Left cardiac atrium (tissue), 4 donors: ENCODE measurements at regions not wholly inside any gene's neighbourhood (a gene's known extent, or its start where the extent isn't known, plus 50 kb on each side); places are given as distances from the start of the nearest gene placed in this dataset.
"Not testable (repeated sequence)": the region's sequence is repeated elsewhere in the genome, so short reads cannot be mapped to it uniquely, and the experiment has no call there.

ENCODE experiments used
- ATAC-seq, 2 donors: fragments of 200-7000 bp; cut with Tn5 transposase; one replicate each; pipeline ENCODE4 v1.9.1; 2020; ENCODE audit warnings: mild to moderate bottlenecking in 2 of 2, moderate library complexity in 2 of 2
- DNase-seq: peaks from one replicate; pipeline ENCODE4 v3.0.0-alpha.2; 2020
- intact Hi-C, 2 donors: fragments of 100-400 bp; cut with DNase I; formaldehyde crosslinking; loops; one replicate each; pipeline versions ENCODE4 v1.14.1 to v1.15.1; 2022 to 2023
- donor health status: DM: no; HTN: yes; CAD: no.
- donor health status: DM: no; HTN: yes; CAD: no; lungs with severe emphysema.
- donor health status: DM: yes; HTN: yes; CAD: no.
- donor health status: Dilated cardiomyopathy.

GRCh38 chr2:122029945-122030344, 274.5 kb downstream of the TSN start:
- ATAC-seq (no peak), DNase-seq (no peak)
- intact Hi-C loops: no loop called here

GRCh38 chr2:122031544-122032263, 276.3 kb downstream of the TSN start:
- peak; percentile 38 for DNase-seq
- no peak for ATAC-seq
- intact Hi-C loops: no loop called here

- no peak for DNase-seq
These were observed 276.8 kb downstream of the TSN start for GRCh38 chr2:122032264-122032645.

GRCh38 chr2:122033778-122034177, 278.3 kb downstream of the TSN start:
- ATAC-seq (no peak), DNase-seq (no peak)
- intact Hi-C loops: no loop called here

More at GRCh38 chr2:122032264-122032645, 276.8 kb downstream of the TSN start:
- intact Hi-C loops: no loop called here
- no peak for ATAC-seq

GRCh38 chr2:122034344-122034743, 278.9 kb downstream of the TSN start:
- ATAC-seq: no peak
- intact Hi-C loops: no loop called here
- no peak for DNase-seq

GRCh38 chr2:122034777-122035176, 279.3 kb downstream of the TSN start:
- intact Hi-C loops: no loop called here
- no peak for ATAC-seq
- no peak for DNase-seq

- ATAC-seq, DNase-seq, intact Hi-C loops: not testable (repeated sequence)
These were observed 283.4 kb downstream of the TSN start for GRCh38 chr2:122038816-122039215.

GRCh38 chr2:122041455-122041854, 286.0 kb downstream of the TSN start:
- intact Hi-C loops: no loop called here
- ATAC-seq (no peak), DNase-seq (no peak)

- intact Hi-C loops, ATAC-seq, DNase-seq: not testable (repeated sequence)
These were observed 296.2 kb downstream of the TSN start for GRCh38 chr2:122051659-122052058.

- DNase-seq (no peak), ATAC-seq (no peak)
- intact Hi-C loops: no loop called here
These were observed 300.1 kb downstream of the TSN start for GRCh38 chr2:122055521-122055931.

- intact Hi-C loops: no loop called here
- peak in 1 of 2 donors; percentile 52 for ATAC-seq
- DNase-seq: no peak
These were observed 301.4 kb downstream of the TSN start for GRCh38 chr2:122056853-122057252.

- intact Hi-C loops: no loop called here
- no peak for ATAC-seq
- DNase-seq: no peak
These were observed 305.8 kb downstream of the TSN start for GRCh38 chr2:122061206-122061605.

- intact Hi-C loops: no loop called here
- DNase-seq (no peak), ATAC-seq (no peak)
These were observed 306.4 kb downstream of the TSN start for GRCh38 chr2:122061831-122062230.

- no peak for ATAC-seq
- intact Hi-C loops: no loop called here
- DNase-seq: no peak
These were observed 307.1 kb downstream of the TSN start for GRCh38 chr2:122062506-122062905.

- no peak for DNase-seq
These were observed 308.3 kb downstream of the TSN start for GRCh38 chr2:122063716-122064115.

GRCh38 chr2:122070241-122070731, 314.8 kb downstream of the TSN start:
- intact Hi-C loops: no loop called here
- DNase-seq (no peak), ATAC-seq (no peak)

More at GRCh38 chr2:122063716-122064115, 308.3 kb downstream of the TSN start:
- ATAC-seq: peak in 1 of 2 donors; percentile 23
- intact Hi-C loops: no loop called here

GRCh38 chr2:122072666-122073065, 317.2 kb downstream of the TSN start:
- no peak for ATAC-seq
- intact Hi-C loops: no loop called here
- DNase-seq: no peak

GRCh38 chr2:122074201-122074600, 318.8 kb downstream of the TSN start:
- intact Hi-C loops: no loop called here
- no peak for DNase-seq
- ATAC-seq: no peak

GRCh38 chr2:122075381-122075780, 319.9 kb downstream of the TSN start:
- ATAC-seq (no peak), DNase-seq (no peak)
- intact Hi-C loops: no loop called here

GRCh38 chr2:122077114-122077513, 321.7 kb downstream of the TSN start:
- DNase-seq (no peak), ATAC-seq (no peak)
- intact Hi-C loops: no loop called here

GRCh38 chr2:122077771-122078170, 322.3 kb downstream of the TSN start:
- intact Hi-C loops: no loop called here
- ATAC-seq (no peak), DNase-seq (no peak)
